K562 (cell line): ENCODE measurements at regions not wholly inside any gene's neighbourhood (a gene's known extent, or its start where the extent isn't known, plus 50 kb on each side); places are given as distances from the start of the nearest gene placed in this dataset.

Source experiments
- ATAC-seq: fragments of 200-7000 bp; cut with Tn5 transposase; 3 replicates; pipeline ENCODE4 v1.9.1; 2020; ENCODE audit warnings: moderate library complexity
- BruUV-seq: library from RNA; stranded (reverse); fragments of 400-500 nt; replicated peaks from 2 replicates; lab custom pipeline; 2021; lab: Mats Ljungman, UMichigan
- CTCF ChIA-PET: fragments of 300-600 bp; formaldehyde crosslinking; extraction: SDS; loops from one replicate; lab custom pipeline; 2021; ENCODE audit warnings: low intra/inter-chr PET ratio; lab: Yijun Ruan, JAX
- POLR2A ChIA-PET: fragments of 300-600, 350-650 bp; sonication (Branson Sonifier 250); formaldehyde crosslinking; extraction: SDS; loops from one replicate; lab custom pipeline; 2021; ENCODE audit warnings: antibody characterized with exemption, inconsistent platforms; lab: Yijun Ruan, JAX
- DNase-seq, 4 experiments: peaks; one replicate each; pipeline versions ENCODE4 v3.0.0 to v3.0.0-alpha.2; 2011 to 2018; ENCODE audit warnings: low spot score in 3 of 4, mixed read lengths in 3 of 4; ENCODE audit errors: extremely low read depth in 1 of 4
- FAIRE-seq: peaks from 2 replicates; lab custom pipeline; 2011; peaks lifted over from hg19 to GRCh38; lab: Jason Lieb, UNC
- H2AFZ ChIP-seq: 2 replicates; pipeline ENCODE4 v1.6.0; 2011; ENCODE audit warnings: low read depth, low read length, control low read depth, inconsistent platforms
- H3K27ac ChIP-seq: fragments of 200-600 bp; 3 replicates; pipeline ENCODE4 v1.8.0; 2011; ENCODE audit warnings: low read depth, mild to moderate bottlenecking, control low read depth, inconsistent platforms, low read length, moderate library complexity, mixed read lengths; ENCODE audit errors: extremely low read depth
- H3K27me3 ChIP-seq, 2 experiments: fragments of 300-600 bp in 1 of 2; 2 replicates in 1 of 2; 3 replicates in 1 of 2; pipeline versions ENCODE4 v1.6.0 to v1.8.0; 2011; ENCODE audit warnings: inconsistent platforms in 2 of 2, low read length in 2 of 2, mild to moderate bottlenecking in 1 of 2, mixed read lengths in 1 of 2, moderate library complexity in 1 of 2; ENCODE audit not compliant: control insufficient read depth in 2 of 2, insufficient read depth in 2 of 2
- H3K36me3 ChIP-seq: fragments of 300-600 bp; 3 replicates; pipeline ENCODE4 v1.8.0; 2011; ENCODE audit warnings: mild to moderate bottlenecking, low read length, inconsistent platforms; ENCODE audit not compliant: control insufficient read depth, insufficient read depth
- H3K4me1 ChIP-seq, 2 experiments: fragments of 200-600 bp in 1 of 2; replicated peaks in 1 of 2; 2 replicates in 1 of 2; 3 replicates in 1 of 2; pipeline versions ENCODE4 v1.5.1 to v1.8.0; 2011; ENCODE audit warnings: inconsistent platforms in 2 of 2, low read length in 2 of 2, mild to moderate bottlenecking in 1 of 2, mixed read lengths in 1 of 2, moderate library complexity in 1 of 2; ENCODE audit not compliant: control insufficient read depth in 2 of 2, insufficient read depth in 2 of 2
- H3K4me2 ChIP-seq: 2 replicates; pipeline ENCODE4 v1.6.1; 2011; ENCODE audit warnings: low read length, control low read depth, inconsistent platforms, mixed read lengths; ENCODE audit not compliant: insufficient read depth
- H3K4me3 ChIP-seq: fragments of 200-600 bp; sonication (generic), shearing (Covaris generic); 2 replicates; pipeline ENCODE4 v1.5.1; 2016; ENCODE audit warnings: control low read depth, inconsistent platforms
- H3K79me2 ChIP-seq: fragments of 200-600 bp; 3 replicates; pipeline ENCODE4 v1.8.0; 2011; ENCODE audit warnings: low read length, inconsistent platforms; ENCODE audit not compliant: control insufficient read depth, insufficient read depth
- H3K9ac ChIP-seq, 2 experiments: 2 replicates each; pipeline versions ENCODE4 v1.6.0 to v1.6.1; 2011; ENCODE audit warnings: low read depth in 2 of 2, low read length in 2 of 2, control low read depth in 1 of 2, inconsistent platforms in 1 of 2, mild to moderate bottlenecking in 1 of 2, mixed read lengths in 1 of 2; ENCODE audit not compliant: insufficient read depth in 1 of 2
- H3K9me1 ChIP-seq: one replicate; pipeline ENCODE4 v1.6.0; 2011; ENCODE audit warnings: inconsistent platforms, mild to moderate bottlenecking, low read length, moderate library complexity; ENCODE audit not compliant: control insufficient read depth, insufficient read depth
- H3K9me3 ChIP-seq: replicated peaks from 2 replicates; pipeline ENCODE4 v1.5.1; 2011; ENCODE audit warnings: low read depth, low read length, inconsistent platforms; ENCODE audit not compliant: control insufficient read depth, insufficient read depth
- H4K20me1 ChIP-seq: replicated peaks from 2 replicates; pipeline ENCODE4 v1.6.1; 2011; ENCODE audit warnings: low read length, inconsistent platforms, mixed read lengths; ENCODE audit not compliant: control insufficient read depth, insufficient read depth
- HDAC6 ChIP-seq: IDR thresholded peaks from 2 replicates; pipeline ENCODE4 v1.6.1; 2012; ENCODE audit warnings: low read depth, mild to moderate bottlenecking, control low read depth, inconsistent platforms, low read length, moderate library complexity
- HDGF ChIP-seq: fragments of 450-650 bp; IDR thresholded peaks from 2 replicates; pipeline ENCODE4 v1.6.1; 2016
- MEF2D ChIP-seq: conservative IDR thresholded peaks from 2 replicates; pipeline ENCODE4 v1.6.1; 2016; ENCODE audit warnings: low read depth, missing genetic modification characterization, missing compliant biosample characterization
- PCBP1 ChIP-seq: fragments of 200-400 bp; formaldehyde crosslinking; IDR thresholded peaks from 2 replicates; pipeline ENCODE4 v1.6.1; 2018; ENCODE audit warnings: mild to moderate bottlenecking, low read depth, low read length; ENCODE audit not compliant: poor library complexity, severe bottlenecking
- PHB2 ChIP-seq: fragments of 450-650 bp; IDR thresholded peaks from 2 replicates; pipeline ENCODE4 v1.6.1; 2017; ENCODE audit warnings: low read depth
- RBM22 ChIP-seq: fragments of 200-400 bp; formaldehyde crosslinking; IDR thresholded peaks from 2 replicates; pipeline ENCODE4 v1.6.1; 2018; ENCODE audit warnings: low read length, low read depth; ENCODE audit not compliant: poor library complexity, severe bottlenecking
- SMARCA5 ChIP-seq: fragments of 450-650 bp; IDR thresholded peaks from 2 replicates; pipeline ENCODE4 v1.6.1; 2016
- TAF15 ChIP-seq: fragments of 200-400 bp; formaldehyde crosslinking; IDR thresholded peaks from 2 replicates; pipeline ENCODE4 v1.6.1; 2017; ENCODE audit warnings: mild to moderate bottlenecking, low read depth, low read length, moderate library complexity
- ZNF212 ChIP-seq: fragments of 450-650 bp; formaldehyde crosslinking; IDR thresholded peaks from 2 replicates; pipeline ENCODE4 v1.4.0; 2020; ENCODE audit warnings: mild to moderate bottlenecking
- ZNF507 ChIP-seq: conservative IDR thresholded peaks from 2 replicates; pipeline ENCODE4 v1.6.1; 2017; ENCODE audit warnings: missing genetic modification characterization, missing compliant biosample characterization
- ZNF561 ChIP-seq: fragments of 450-650 bp; formaldehyde crosslinking; conservative IDR thresholded peaks from 2 replicates; pipeline ENCODE4 v1.4.0; 2020; ENCODE audit warnings: mild to moderate bottlenecking, moderate library complexity
- WGBS: fragments of 100-300 bp; shearing (Covaris generic); methylation state at CpG from one replicate; pipeline ENCODE4 v1.1.6; 2016; ENCODE audit warnings: low coverage, mixed read lengths; ENCODE audit not compliant: insufficient coverage; ENCODE audit errors: missing lambda C conversion rate; 5-methylcytosine and 5-hydroxymethylcytosine counted together
- in situ Hi-C: fragments of 300-500 bp; cut with MboI; formaldehyde crosslinking; loops from 4 replicates; pipeline ENCODE4 v1.15.0; 2018; ENCODE audit warnings: inconsistent platforms, mixed read lengths
- intact Hi-C: fragments of 100-400 bp; cut with micrococcal nuclease; formaldehyde crosslinking; loops from 2 replicates; pipeline ENCODE4 v1.14.2; 2022
- TF ChIP-seq, protein P1 (sequence below): sonication (generic); formaldehyde crosslinking; IDR thresholded peaks from 2 replicates; pipeline ENCODE4 v1.8.0; 2022; ENCODE audit warnings: missing genetic modification reagents, mild to moderate bottlenecking, borderline replicate concordance
- TF ChIP-seq, protein P2 (sequence below): fragments of 450-650 bp; formaldehyde crosslinking; IDR thresholded peaks from 2 replicates; pipeline ENCODE4 v1.4.0; 2022; ENCODE audit warnings: mild to moderate bottlenecking, moderate library complexity
- TF ChIP-seq, protein P3 (sequence below): sonication (generic); formaldehyde crosslinking; IDR thresholded peaks from 2 replicates; pipeline ENCODE4 v1.8.1; 2022; ENCODE audit warnings: missing genetic modification reagents
- TF ChIP-seq, protein P4 (sequence below), 2 experiments: fragments of 450-650 bp in 1 of 2; IDR thresholded peaks; 2 replicates each; pipeline ENCODE4 v1.6.1; 2011 to 2017; ENCODE audit warnings: low read depth in 2 of 2, antibody characterized with exemption in 1 of 2, borderline replicate concordance in 1 of 2, low read length in 1 of 2, mild to moderate bottlenecking in 1 of 2, mixed read lengths in 1 of 2; ENCODE audit not compliant: control insufficient read depth in 1 of 2

DNA sequence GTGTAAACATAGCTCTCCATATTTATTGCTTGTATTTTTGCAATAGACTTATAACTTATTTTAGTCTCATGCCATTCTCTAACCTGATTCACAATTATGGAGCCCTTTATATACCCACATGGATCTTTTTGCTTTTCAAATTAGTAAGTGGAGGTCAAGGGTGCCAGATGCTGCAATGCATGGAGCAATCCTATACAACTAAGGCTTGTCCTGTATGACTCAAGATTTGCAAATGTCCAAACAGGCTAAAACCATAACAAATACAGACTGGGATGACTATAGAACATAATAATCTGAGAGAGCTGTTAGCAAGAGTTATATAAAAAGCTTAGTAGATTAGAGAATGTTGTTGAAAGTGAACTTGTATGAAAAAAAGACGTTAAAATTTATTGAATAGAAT lies 690.4 kb upstream of the NRXN1 start:
- Histone ChIP-seq H3K4me3 (no peak overlapping the region), H3K9me1 (no peaks in the 10 kb centered on the region), H3K9ac (no peak overlapping the region), H3K27ac (no peak overlapping the region), H3K27me3 (no peaks in the 10 kb centered on the region)
- intact Hi-C loops: no loop called here
- FAIRE-seq: no peak
- TF ChIP-seq ZNF561 (CRISPR knock-in tag): no peak
- TF ChIP-seq PCBP1: no peak
- no peak for TF ChIP-seq HDGF
- TF ChIP-seq ZNF507 (tag): no peak
- TF ChIP-seq MEF2D (tag): no peak
- TF ChIP-seq PHB2: no peak
- TF ChIP-seq TAF15: no peak
- TF ChIP-seq, protein P1, sequence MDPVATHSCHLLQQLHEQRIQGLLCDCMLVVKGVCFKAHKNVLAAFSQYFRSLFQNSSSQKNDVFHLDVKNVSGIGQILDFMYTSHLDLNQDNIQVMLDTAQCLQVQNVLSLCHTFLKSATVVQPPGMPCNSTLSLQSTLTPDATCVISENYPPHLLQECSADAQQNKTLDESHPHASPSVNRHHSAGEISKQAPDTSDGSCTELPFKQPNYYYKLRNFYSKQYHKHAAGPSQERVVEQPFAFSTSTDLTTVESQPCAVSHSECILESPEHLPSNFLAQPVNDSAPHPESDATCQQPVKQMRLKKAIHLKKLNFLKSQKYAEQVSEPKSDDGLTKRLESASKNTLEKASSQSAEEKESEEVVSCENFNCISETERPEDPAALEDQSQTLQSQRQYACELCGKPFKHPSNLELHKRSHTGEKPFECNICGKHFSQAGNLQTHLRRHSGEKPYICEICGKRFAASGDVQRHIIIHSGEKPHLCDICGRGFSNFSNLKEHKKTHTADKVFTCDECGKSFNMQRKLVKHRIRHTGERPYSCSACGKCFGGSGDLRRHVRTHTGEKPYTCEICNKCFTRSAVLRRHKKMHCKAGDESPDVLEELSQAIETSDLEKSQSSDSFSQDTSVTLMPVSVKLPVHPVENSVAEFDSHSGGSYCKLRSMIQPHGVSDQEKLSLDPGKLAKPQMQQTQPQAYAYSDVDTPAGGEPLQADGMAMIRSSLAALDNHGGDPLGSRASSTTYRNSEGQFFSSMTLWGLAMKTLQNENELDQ: no peak
- TF ChIP-seq, protein P2, sequence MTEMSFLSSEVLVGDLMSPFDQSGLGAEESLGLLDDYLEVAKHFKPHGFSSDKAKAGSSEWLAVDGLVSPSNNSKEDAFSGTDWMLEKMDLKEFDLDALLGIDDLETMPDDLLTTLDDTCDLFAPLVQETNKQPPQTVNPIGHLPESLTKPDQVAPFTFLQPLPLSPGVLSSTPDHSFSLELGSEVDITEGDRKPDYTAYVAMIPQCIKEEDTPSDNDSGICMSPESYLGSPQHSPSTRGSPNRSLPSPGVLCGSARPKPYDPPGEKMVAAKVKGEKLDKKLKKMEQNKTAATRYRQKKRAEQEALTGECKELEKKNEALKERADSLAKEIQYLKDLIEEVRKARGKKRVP: no peak
- TF ChIP-seq, protein P3, sequence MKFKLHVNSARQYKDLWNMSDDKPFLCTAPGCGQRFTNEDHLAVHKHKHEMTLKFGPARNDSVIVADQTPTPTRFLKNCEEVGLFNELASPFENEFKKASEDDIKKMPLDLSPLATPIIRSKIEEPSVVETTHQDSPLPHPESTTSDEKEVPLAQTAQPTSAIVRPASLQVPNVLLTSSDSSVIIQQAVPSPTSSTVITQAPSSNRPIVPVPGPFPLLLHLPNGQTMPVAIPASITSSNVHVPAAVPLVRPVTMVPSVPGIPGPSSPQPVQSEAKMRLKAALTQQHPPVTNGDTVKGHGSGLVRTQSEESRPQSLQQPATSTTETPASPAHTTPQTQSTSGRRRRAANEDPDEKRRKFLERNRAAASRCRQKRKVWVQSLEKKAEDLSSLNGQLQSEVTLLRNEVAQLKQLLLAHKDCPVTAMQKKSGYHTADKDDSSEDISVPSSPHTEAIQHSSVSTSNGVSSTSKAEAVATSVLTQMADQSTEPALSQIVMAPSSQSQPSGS (CRISPR knock-in tag): no peak
- TF ChIP-seq, protein P4, sequence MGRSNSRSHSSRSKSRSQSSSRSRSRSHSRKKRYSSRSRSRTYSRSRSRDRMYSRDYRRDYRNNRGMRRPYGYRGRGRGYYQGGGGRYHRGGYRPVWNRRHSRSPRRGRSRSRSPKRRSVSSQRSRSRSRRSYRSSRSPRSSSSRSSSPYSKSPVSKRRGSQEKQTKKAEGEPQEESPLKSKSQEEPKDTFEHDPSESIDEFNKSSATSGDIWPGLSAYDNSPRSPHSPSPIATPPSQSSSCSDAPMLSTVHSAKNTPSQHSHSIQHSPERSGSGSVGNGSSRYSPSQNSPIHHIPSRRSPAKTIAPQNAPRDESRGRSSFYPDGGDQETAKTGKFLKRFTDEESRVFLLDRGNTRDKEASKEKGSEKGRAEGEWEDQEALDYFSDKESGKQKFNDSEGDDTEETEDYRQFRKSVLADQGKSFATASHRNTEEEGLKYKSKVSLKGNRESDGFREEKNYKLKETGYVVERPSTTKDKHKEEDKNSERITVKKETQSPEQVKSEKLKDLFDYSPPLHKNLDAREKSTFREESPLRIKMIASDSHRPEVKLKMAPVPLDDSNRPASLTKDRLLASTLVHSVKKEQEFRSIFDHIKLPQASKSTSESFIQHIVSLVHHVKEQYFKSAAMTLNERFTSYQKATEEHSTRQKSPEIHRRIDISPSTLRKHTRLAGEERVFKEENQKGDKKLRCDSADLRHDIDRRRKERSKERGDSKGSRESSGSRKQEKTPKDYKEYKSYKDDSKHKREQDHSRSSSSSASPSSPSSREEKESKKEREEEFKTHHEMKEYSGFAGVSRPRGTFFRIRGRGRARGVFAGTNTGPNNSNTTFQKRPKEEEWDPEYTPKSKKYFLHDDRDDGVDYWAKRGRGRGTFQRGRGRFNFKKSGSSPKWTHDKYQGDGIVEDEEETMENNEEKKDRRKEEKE (IDR thresholded peaks at IDR 0.05; ENCODE audit: borderline replicate concordance in 1 of 2, control insufficient read depth in 1 of 2, low read depth in 2 of 2, low read length in 1 of 2): no peak
- no peak for TF ChIP-seq SMARCA5
- TF ChIP-seq RBM22: no peak
- TF ChIP-seq ZNF212 (CRISPR knock-in tag): no peak
- no peak for TF ChIP-seq HDAC6
- TF ChIP-seq, all 486 proteins: peak for 0
- CTCF ChIA-PET: no interaction called here
- Histone ChIP-seq H3K4me2 (no peak overlapping the region), H3K4me1 (no peaks in the 10 kb centered on the region), H3K79me2 (no peaks in the 10 kb centered on the region), H3K9me3 (no peaks in the 10 kb centered on the region), H2AFZ (no peak overlapping the region), H4K20me1 (no peaks in the 10 kb centered on the region), H3K36me3 (no peaks in the 10 kb centered on the region)
- WGBS: 0% methylated on average over 1 of the region's 1 CpG
- DNase-seq: no peak
- POLR2A ChIA-PET: no interaction called here
- no TSS peak for BruUV-seq
- no peak for ATAC-seq
- in situ Hi-C loops: no loop called here
